K562 (cell line): ENCODE measurements at regions not wholly inside any gene's neighbourhood (a gene's known extent, or its start where the extent isn't known, plus 50 kb on each side); places are given as distances from the start of the nearest gene placed in this dataset.

Experiments
- EP400 ChIP-seq: fragments of 450-650 bp; IDR thresholded peaks from 2 replicates; pipeline ENCODE4 v1.6.1; 2017; ENCODE audit warnings: antibody characterized with exemption, mild to moderate bottlenecking, moderate library complexity
- ESRRA ChIP-seq: fragments of 450-650 bp; IDR thresholded peaks from 2 replicates; pipeline ENCODE4 v1.6.1; 2014; ENCODE audit warnings: low read depth, mild to moderate bottlenecking, moderate library complexity, borderline replicate concordance
- HDAC1 ChIP-seq, 2 experiments: fragments of 450-650 bp; IDR thresholded peaks; 2 replicates each; pipeline ENCODE4 v1.6.1; 2016 to 2017; ENCODE audit warnings: inconsistent platforms in 1 of 2, mild to moderate bottlenecking in 1 of 2, moderate library complexity in 1 of 2
- MAFG ChIP-seq: fragments of 450-650 bp; conservative IDR thresholded peaks from 2 replicates; pipeline ENCODE4 v1.6.1; 2016; ENCODE audit warnings: missing genetic modification characterization, missing compliant biosample characterization
- MBD2 ChIP-seq: sonication (generic); IDR thresholded peaks from 2 replicates; pipeline ENCODE4 v1.6.1; 2016; ENCODE audit warnings: low read depth, borderline replicate concordance
- MCM2 ChIP-seq: fragments of 450-650 bp; IDR thresholded peaks from 2 replicates; pipeline ENCODE4 v1.6.1; 2017; ENCODE audit warnings: low read depth, mild to moderate bottlenecking
- MED1 ChIP-seq: sonication (generic); formaldehyde crosslinking; IDR thresholded peaks from 2 replicates; pipeline ENCODE4 v1.8.1; 2023; ENCODE audit warnings: missing genetic modification reagents, borderline replicate concordance
- MITF ChIP-seq: IDR thresholded peaks from 2 replicates; pipeline ENCODE4 v1.6.1; 2014; ENCODE audit warnings: antibody characterized with exemption
- NR2C1 ChIP-seq, 2 experiments: fragments of 450-650 bp; IDR thresholded peaks; 2 replicates each; pipeline ENCODE4 v1.6.1; 2017; ENCODE audit warnings: mild to moderate bottlenecking in 2 of 2, antibody characterized with exemption in 1 of 2, inconsistent platforms in 1 of 2, missing compliant biosample characterization in 1 of 2, missing genetic modification characterization in 1 of 2
- NR2F6 ChIP-seq: fragments of 450-650 bp; formaldehyde crosslinking; IDR thresholded peaks from 2 replicates; pipeline ENCODE4 v1.4.0; 2020; ENCODE audit warnings: mild to moderate bottlenecking
- POLR2A ChIP-seq: fragments of 450-650 bp; conservative IDR thresholded peaks from 2 replicates; pipeline ENCODE4 v1.6.1; 2016
- RAD21 ChIP-seq, 2 experiments: fragments of 250-450 bp in 1 of 2; fragments of 450-650 bp in 1 of 2; sonication (Bioruptor Pico) in 1 of 2; formaldehyde crosslinking in 1 of 2; IDR thresholded peaks in 1 of 2; conservative IDR thresholded peaks in 1 of 2; 2 replicates each; pipeline versions ENCODE4 v1.4.0 to v1.8.0; 2020 to 2022; ENCODE audit warnings: mild to moderate bottlenecking in 2 of 2, moderate library complexity in 1 of 2
- RFX1 ChIP-seq: fragments of 450-650 bp; IDR thresholded peaks from 2 replicates; pipeline ENCODE4 v1.6.1; 2016; ENCODE audit warnings: mild to moderate bottlenecking, moderate library complexity
- TAF15 ChIP-seq: fragments of 200-400 bp; formaldehyde crosslinking; IDR thresholded peaks from 2 replicates; pipeline ENCODE4 v1.6.1; 2017; ENCODE audit warnings: mild to moderate bottlenecking, low read depth, low read length, moderate library complexity
- TEAD2 ChIP-seq: fragments of 450-650 bp; IDR thresholded peaks from 2 replicates; pipeline ENCODE4 v1.6.1; 2016; ENCODE audit warnings: missing genetic modification characterization, control low read depth, missing compliant biosample characterization
- TEAD4 ChIP-seq, 2 experiments: sonication (generic) in 1 of 2; formaldehyde crosslinking in 1 of 2; IDR thresholded peaks; 2 replicates each; pipeline versions ENCODE4 v1.6.1 to v1.8.0; 2012 to 2022; ENCODE audit warnings: borderline replicate concordance in 1 of 2, inconsistent platforms in 1 of 2, low read length in 1 of 2, mild to moderate bottlenecking in 1 of 2, missing genetic modification reagents in 1 of 2
- USF1 ChIP-seq: sonication (generic); formaldehyde crosslinking; IDR thresholded peaks from 2 replicates; pipeline ENCODE4 v1.9.0; 2022; ENCODE audit warnings: mild to moderate bottlenecking, missing genetic modification reagents
- ZNF12 ChIP-seq: sonication (generic); formaldehyde crosslinking; IDR thresholded peaks from 2 replicates; pipeline ENCODE4 v1.4.0; 2020; ENCODE audit warnings: mild to moderate bottlenecking, missing genetic modification reagents
- ZNF146 ChIP-seq: IDR thresholded peaks from one replicate; pipeline ENCODE4 v1.6.1; 2018; ENCODE audit warnings: missing compliant biosample characterization; ENCODE audit not compliant: unreplicated experiment
- ZNF232 ChIP-seq: sonication (generic); formaldehyde crosslinking; IDR thresholded peaks from 2 replicates; pipeline ENCODE4 v1.8.0; 2022; ENCODE audit warnings: mild to moderate bottlenecking, missing genetic modification reagents
- ZNF280B ChIP-seq: fragments of 250-450 bp; sonication (Bioruptor Pico); IDR thresholded peaks from 2 replicates; pipeline ENCODE4 v1.5.1; 2021; ENCODE audit warnings: mild to moderate bottlenecking
- ZNF592 ChIP-seq: fragments of 450-650 bp; IDR thresholded peaks from 2 replicates; pipeline ENCODE4 v1.6.1; 2017; ENCODE audit warnings: antibody characterized with exemption, mild to moderate bottlenecking

- no peak for TF ChIP-seq TAF15
- peak; percentile 76 for TF ChIP-seq POLR2A
- TF ChIP-seq NR2F6 (CRISPR knock-in tag), result no peak
- TF ChIP-seq RAD21 (CRISPR knock-in tag; conservative IDR thresholded peaks at IDR 0.05 in 1 of 2, IDR thresholded peaks at IDR 0.05 in 1 of 2), result no peak
- TF ChIP-seq ZNF232 (CRISPR knock-in tag), result no peak
- no peak for TF ChIP-seq ZNF280B
- no peak for TF ChIP-seq ZNF146
- TF ChIP-seq ESRRA, result 0 out of 2 replicates have a peak, but pooled peaks have one; percentile 1
- TF ChIP-seq TEAD2, result no peak
- no peak for TF ChIP-seq ZNF12 (CRISPR knock-in tag)
- no peak for TF ChIP-seq MED1 (CRISPR knock-in tag)
- no peak for TF ChIP-seq MCM2
- TF ChIP-seq HDAC1 (IDR thresholded peaks at IDR 0.05), result no peak
- TF ChIP-seq ZNF592, result no peak; the same call in 1 of the 2 replicates
- TF ChIP-seq RFX1, result peak; percentile 64
- no peak for TF ChIP-seq USF1 (CRISPR knock-in tag)
- TF ChIP-seq MAFG (tag), result no peak
- no peak for TF ChIP-seq MITF
- no peak for TF ChIP-seq NR2C1 (IDR thresholded peaks at IDR 0.05)
- TF ChIP-seq NR2C1 (tag; IDR thresholded peaks at IDR 0.05), result no peak
- TF ChIP-seq TEAD4 (IDR thresholded peaks at IDR 0.05; ENCODE audit: low read length), result peak; percentile 37; the same call in 1 of the 2 replicates
- TF ChIP-seq TEAD4 (CRISPR knock-in tag; IDR thresholded peaks at IDR 0.05; ENCODE audit: borderline replicate concordance), result no peak
- 0 out of 2 replicates have a peak, but pooled peaks have one; percentile 8 for TF ChIP-seq EP400
- no peak for TF ChIP-seq MBD2
- TF ChIP-seq, all 486 proteins: peak for 20
Measured at GRCh38 chr6:15020119-15020770, 225.6 kb upstream of the JARID2 start (continued).
